IPS-NIHi11 (cell line): ENCODE measurements at regions not wholly inside any gene's neighbourhood (a gene's known extent, or its start where the extent isn't known, plus 50 kb on each side); places are given as distances from the start of the nearest gene placed in this dataset.

Source experiments
- DNase-seq: peaks from one replicate; pipeline ENCODE4 v3.0.0; 2012; ENCODE audit warnings: mixed read lengths, low spot score

DNA sequence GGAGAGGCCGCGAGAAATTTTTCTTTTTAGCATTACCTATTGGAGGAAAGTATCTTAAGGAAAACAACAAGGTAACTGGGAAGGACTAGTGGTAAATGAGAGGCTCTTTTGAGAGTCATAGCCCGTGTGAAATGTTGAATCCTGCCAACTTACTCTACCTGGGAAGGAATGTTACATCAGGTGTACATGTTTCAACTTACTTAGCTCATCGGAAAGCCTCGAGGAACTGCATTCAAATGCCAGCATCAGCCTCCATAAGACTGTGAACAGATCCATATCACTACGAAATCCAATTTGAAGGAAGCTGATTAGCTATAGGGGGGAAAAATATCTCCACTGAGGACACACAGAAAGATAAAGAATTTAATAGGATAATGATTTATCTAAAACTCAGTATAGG is 72.3 kb upstream of the PDZRN3 start:
- DNase-seq: no peak

DNA sequence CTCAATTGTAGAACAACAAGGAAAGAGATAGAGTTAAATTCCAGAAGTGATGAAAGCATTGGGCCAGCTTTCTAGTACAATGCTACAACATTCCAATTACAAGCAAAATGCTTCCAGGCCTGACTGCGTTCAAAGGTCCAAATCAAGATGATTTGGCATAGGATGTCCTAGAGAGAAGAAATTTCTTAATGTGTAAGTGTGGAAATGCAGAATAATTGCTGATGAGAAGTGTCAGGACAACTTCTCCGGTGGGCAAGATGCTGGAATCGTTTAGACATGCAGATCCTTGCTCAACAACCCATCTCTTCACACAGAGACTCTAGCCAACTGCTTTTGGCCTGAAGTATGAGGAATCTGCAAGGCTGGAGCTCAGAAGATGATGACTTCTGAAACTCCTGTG is 71.1 kb upstream of the PDZRN3 start:
- DNase-seq: no peak

DNA sequence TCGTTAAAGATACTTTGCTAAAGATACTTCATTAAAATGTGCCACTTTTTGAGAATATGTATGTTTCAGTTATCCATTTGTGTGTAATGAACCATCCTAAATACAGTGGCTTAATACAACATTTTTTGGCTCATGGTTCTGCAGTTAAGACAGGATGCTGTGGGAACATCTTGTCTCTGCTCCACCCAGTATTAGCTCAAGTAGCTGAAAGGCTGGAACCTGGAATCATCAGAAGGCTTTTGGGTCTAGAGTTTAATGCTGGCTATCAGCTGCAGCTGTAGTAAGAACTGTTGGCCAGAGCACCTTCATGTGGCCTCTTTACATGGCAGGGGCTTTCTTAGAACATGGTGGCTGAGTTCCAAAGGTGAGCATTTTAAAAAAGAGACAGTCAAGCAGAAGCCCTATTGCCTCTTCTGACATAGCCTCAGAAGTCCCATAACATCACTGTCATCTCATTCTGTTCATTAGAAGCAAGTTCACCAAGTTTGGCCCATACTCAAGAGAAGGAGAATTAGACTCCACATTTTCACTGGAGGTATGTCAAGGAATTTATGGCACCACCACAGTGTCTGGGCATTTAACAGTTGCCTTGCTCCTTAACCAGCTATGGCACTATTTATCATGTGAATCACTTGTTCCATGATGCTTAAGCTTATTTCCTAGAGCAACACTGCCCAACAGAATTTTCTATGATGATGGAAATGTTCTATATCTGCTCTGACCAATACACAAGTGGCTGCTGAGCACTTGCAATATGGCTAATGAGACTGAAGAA is 70.4 kb upstream of the PDZRN3 start:
- DNase-seq: no peak

DNA sequence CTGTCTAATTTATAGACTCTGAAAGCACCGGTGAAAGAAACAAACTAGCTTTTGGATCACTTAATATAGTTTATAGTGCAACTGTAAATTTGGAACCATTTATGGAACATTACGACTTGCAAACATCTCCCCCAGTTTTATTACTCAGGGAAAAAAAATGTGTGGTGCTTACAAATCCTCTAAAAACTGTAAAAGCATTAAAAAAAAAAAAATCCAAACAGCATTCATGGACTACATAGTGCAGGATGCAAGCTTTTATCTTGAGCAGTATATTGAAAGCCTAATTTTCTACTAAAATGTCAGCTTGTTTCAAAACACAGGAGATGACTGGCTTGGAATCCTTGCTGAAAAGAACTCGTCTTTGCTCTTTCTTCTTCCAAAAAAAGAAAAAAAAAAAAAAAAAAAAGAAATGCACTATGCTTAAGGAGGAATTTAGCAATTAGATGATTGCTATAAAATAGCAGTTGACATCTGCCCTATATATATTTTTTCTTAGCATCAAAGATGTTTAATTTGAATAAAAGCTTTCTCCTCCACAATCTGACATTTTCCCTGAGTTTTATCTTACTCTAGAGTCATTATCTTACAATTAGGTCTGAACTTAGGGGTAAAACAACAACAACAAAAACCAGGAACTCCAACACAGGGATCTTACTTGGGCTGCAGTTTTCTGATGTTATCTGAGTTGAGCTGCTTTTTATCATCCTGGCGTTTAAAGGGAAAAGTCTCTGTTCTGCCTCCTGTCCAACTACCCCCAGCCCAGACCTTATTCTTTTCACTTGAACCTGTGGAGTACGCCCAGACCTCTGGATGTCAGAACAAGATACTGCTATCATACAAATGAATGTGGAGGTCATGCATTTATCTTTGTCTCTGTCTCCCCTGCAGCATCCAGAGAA is 62.6 kb upstream of the PDZRN3 start:
- no peak for DNase-seq

DNA sequence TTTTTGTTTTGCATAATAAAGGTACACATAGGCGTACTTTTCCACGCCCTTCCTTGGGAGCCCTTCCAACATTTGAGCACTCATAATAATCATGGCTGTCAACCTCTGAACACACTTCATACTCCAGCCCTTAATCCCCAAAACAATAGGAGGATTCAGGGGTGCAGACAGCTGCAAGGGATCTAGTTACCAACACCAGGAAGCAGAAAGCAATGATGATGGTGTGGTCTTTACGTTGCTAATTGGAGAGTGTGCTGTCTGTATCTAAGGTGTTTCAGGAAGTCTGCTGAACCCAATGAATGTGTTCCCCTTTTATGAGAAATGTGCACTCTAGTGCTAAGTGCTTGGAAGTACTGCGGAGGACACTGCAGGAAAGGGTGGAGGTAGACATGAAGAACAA is 60.3 kb upstream of the PDZRN3 start:
- no peak for DNase-seq

DNA sequence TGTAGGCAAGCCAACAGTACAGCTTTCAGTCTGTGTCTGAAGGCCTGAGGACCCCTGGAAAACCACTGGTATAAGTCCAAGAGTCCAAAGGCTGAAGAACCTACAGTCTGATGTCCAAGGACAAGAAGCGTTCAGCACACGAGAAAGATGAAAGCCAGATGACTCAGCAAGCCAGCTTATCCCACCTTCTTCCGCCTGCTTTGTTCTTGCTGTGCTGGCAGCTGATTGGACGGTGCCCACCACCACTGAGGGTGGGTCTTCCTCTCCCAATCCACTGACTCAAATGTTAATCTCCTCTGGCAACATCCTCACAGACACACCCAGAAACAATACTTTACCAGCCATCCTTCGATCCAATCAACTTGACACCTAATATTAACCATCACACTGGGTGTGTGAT is 59.0 kb upstream of the PDZRN3 start:
- DNase-seq: no peak

DNA sequence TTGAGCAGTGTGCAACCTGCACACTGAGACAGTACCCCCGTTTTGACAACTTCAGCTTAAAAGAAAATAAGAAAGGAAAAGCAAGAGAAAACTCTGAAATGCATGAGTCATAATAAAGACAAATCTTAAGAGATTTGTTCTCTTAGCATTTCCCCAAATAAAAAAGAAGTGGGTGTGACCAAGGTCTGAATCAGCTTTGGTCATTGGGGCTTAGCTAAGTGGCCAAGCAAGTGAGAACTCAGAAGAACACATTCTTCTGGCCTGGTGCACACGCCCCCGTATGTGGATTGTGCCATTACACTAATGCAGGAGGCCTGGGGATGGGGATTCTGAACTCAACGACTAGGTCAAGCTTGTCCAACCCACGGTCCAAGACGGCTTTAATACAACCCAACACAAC is 56.9 kb upstream of the PDZRN3 start:
- no peak for DNase-seq

DNA sequence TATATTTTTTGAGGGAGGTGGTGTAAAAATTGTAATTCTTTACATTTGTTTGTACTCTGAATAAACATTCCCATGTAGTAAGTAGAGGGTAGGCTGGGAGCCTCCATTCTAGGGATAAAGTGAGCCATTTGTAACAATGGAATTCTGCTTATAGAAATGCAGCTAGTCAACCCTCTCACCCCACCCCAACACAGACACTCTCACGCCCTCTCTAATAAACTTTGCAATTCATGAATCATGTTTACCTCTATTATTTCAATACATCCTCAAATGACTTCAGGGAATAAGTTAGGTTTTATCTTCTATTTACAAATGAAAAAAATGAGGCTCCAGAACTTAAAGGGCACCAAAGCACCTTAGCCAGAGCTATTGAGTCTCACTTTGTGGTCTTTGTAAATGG is 56.5 kb upstream of the PDZRN3 start:
- DNase-seq: no peak

DNA sequence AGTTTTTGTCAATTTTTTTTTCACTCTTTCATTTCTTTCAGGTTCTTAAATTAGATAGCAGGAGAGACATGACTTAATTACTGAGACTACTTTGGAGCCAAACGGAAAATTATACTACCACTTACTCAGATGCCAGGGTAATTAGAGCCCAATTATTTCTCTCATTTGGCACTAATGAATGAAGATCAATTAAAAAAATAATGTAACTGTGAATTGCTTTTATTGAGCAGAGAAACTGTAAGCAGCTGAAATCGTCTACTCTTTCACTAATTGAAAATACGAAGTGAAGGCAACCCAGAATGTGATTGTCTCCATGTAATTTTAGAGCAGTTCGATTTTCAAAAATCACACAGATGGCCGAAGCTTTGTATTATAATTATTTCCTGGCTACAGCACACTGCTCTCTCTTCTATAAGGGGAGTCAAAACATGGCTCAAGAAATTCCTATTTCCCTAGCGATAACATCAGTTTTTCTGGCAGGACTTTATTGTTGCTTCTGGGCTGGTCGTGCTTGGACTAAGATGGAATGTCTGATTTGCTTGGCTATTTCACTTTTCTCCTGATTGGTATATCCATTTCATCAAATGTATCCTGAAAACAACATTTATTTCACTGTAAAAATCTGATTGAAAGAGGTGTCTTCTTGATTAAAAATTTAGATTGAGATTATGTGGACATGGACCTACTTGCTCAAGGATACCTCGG is 55.8 kb upstream of the PDZRN3 start:
- DNase-seq: no peak

DNA sequence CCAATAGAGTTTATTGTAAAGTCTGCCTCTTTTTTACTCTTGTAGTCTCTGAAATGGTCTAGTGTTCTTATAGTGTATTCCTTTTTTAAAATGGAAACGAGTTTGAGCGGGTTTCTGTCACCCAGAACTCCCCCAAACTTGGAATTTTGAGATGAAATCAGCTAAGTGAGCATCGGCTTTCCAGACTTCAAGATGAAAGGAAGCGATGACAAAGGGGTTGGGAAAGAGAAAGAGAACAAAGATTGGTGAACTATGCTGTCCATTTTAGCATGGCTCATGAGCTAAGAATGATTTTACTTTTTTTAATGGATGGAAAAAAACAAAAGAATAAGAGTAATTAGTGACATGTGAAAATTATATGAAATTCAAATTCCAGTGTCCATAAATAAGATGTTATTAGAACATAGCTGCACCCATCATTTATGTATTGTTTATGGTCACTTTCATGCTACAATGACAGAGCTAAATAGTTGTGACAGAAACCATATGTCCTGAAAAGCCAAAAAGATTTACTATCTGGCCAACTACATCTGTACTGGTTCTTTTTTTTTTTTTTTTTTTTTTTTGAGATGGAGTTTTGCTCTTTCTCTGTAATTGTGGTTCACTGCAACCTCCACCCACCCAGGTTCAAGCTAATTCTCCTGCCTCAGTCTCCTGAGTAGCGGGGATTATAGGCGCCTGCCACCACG is 52.7 kb upstream of the PDZRN3 start:
- no peak for DNase-seq
